Smooth muscle cell (in vitro differentiated cells): ENCODE measurements at regions not wholly inside any gene's neighbourhood (a gene's known extent, or its start where the extent isn't known, plus 50 kb on each side); places are given as distances from the start of the nearest gene placed in this dataset.

Source experiments
- DNase-seq: peaks from one replicate; lab custom pipeline; 2025; ENCODE audit not compliant: unreplicated experiment; lab: John Stamatoyannopoulos, UW
- H2AFZ ChIP-seq: fragments of 200-600 bp; sonication (generic); 2 replicates; pipeline ENCODE4 v1.6.0; 2016; ENCODE audit warnings: antibody characterized with exemption, low read depth, mild to moderate bottlenecking
- H3F3A ChIP-seq: fragments of 200-600 bp; sonication (generic); 2 replicates; pipeline ENCODE4 v1.6.0; 2017; ENCODE audit warnings: antibody characterized with exemption, low read depth
- H3K27ac ChIP-seq: fragments of 200-600 bp; sonication (generic); 2 replicates; pipeline ENCODE4 v1.5.1; 2016; ENCODE audit warnings: low read depth, mild to moderate bottlenecking
- H3K27me3 ChIP-seq: fragments of 200-600 bp; sonication (generic); 2 replicates; pipeline ENCODE4 v1.6.1; 2016; ENCODE audit warnings: low read depth, mild to moderate bottlenecking
- H3K36me3 ChIP-seq: fragments of 200-600 bp; sonication (generic); 2 replicates; pipeline ENCODE4 v1.5.1; 2016; ENCODE audit warnings: low read depth
- H3K4me1 ChIP-seq: fragments of 200-600 bp; sonication (generic); 2 replicates; pipeline ENCODE4 v1.5.1; 2016; ENCODE audit warnings: low read depth
- H3K4me2 ChIP-seq: fragments of 200-600 bp; sonication (generic); 2 replicates; pipeline ENCODE4 v1.6.0; 2016; ENCODE audit warnings: mild to moderate bottlenecking
- H3K4me3 ChIP-seq: fragments of 200-600 bp; sonication (generic); 2 replicates; pipeline ENCODE4 v1.5.1; 2016; ENCODE audit warnings: mild to moderate bottlenecking
- H3K79me2 ChIP-seq: fragments of 200-600 bp; sonication (generic); 2 replicates; pipeline ENCODE4 v1.6.0; 2016; ENCODE audit warnings: low read depth, mild to moderate bottlenecking
- H3K9ac ChIP-seq: fragments of 200-600 bp; sonication (generic); 2 replicates; pipeline ENCODE4 v1.6.0; 2016; ENCODE audit warnings: low read depth
- H3K9me3 ChIP-seq: fragments of 200-600 bp; sonication (generic); replicated peaks from 2 replicates; pipeline ENCODE4 v1.5.1; 2016; ENCODE audit warnings: low read depth
- H4K20me1 ChIP-seq: fragments of 200-600 bp; sonication (generic); 2 replicates; pipeline ENCODE4 v1.6.0; 2016; ENCODE audit warnings: low read depth
- CTCF ChIP-seq: fragments of 200-600 bp; sonication (generic); IDR thresholded peaks from 2 replicates; pipeline ENCODE4 v1.5.1; 2017; ENCODE audit warnings: borderline replicate concordance, mild to moderate bottlenecking, antibody characterized with exemption; ENCODE audit not compliant: insufficient read depth, poor library complexity, severe bottlenecking
- WGBS: methylation state at CpG from one replicate; pipeline ENCODE4 v1.1.7; 2016; ENCODE audit warnings: low lambda C conversion rate; 5-methylcytosine and 5-hydroxymethylcytosine counted together

GRCh38 chr20:39941245-39941644, 747.8 kb downstream of the MAFB start:
- Histone ChIP-seq H3K9ac (no peak overlapping the region), H2AFZ (no peak overlapping the region), H3K27me3 (no peaks in the 10 kb centered on the region), H3K4me1 (no peaks in the 10 kb centered on the region), H3K79me2 (no peaks in the 10 kb centered on the region), H3K36me3 (no peaks in the 10 kb centered on the region), H3K4me3 (no peak overlapping the region), H3K27ac (no peak overlapping the region), H4K20me1 (no peaks in the 10 kb centered on the region), H3K9me3 (no peaks in the 10 kb centered on the region), H3K4me2 (peak overlapping the region; percentile 27), H3F3A (no peaks in the 10 kb centered on the region)
- 31% methylated on average over 1 of the region's 1 CpG for WGBS
- no peak for DNase-seq
- no peak for TF ChIP-seq CTCF

- TF ChIP-seq CTCF = no peak
- Histone ChIP-seq H3K27ac (peak overlapping the region; percentile 17), H3K79me2 (no peaks in the 10 kb centered on the region), H4K20me1 (no peaks in the 10 kb centered on the region), H3K36me3 (no peaks in the 10 kb centered on the region), H3K27me3 (no peaks in the 10 kb centered on the region), H3F3A (no peaks in the 10 kb centered on the region), H3K9me3 (no peaks in the 10 kb centered on the region), H3K9ac (no peak overlapping the region), H3K4me3 (no peak overlapping the region), H3K4me1 (no peaks in the 10 kb centered on the region), H2AFZ (no peak overlapping the region), H3K4me2 (peak overlapping the region; percentile 28)
- WGBS = 30% methylated on average over 2 of the region's 2 CpGs
- no peak for DNase-seq
These were observed 749.7 kb downstream of the MAFB start for GRCh38 chr20:39939241-39939865.

GRCh38 chr20:39936401-39936800, 752.6 kb downstream of the MAFB start:
- Histone ChIP-seq H4K20me1 (no peaks in the 10 kb centered on the region), H3K4me1 (no peaks in the 10 kb centered on the region), H3K9me3 (no peaks in the 10 kb centered on the region), H3K27ac (no peak overlapping the region), H3K4me2 (no peak overlapping the region), H3K36me3 (no peaks in the 10 kb centered on the region), H3F3A (no peaks in the 10 kb centered on the region), H3K79me2 (no peaks in the 10 kb centered on the region), H2AFZ (no peak overlapping the region), H3K9ac (no peak overlapping the region), H3K27me3 (no peaks in the 10 kb centered on the region), H3K4me3 (no peak overlapping the region)
- 82% methylated on average over 5 of the region's 5 CpGs for WGBS
- DNase-seq = no peak
- no peak for TF ChIP-seq CTCF

GRCh38 chr20:39935901-39936300, 753.1 kb downstream of the MAFB start:
- H3K4me2 ChIP-seq = no peak overlapping the region

More at GRCh38 chr20:39935901-39936300, 753.1 kb downstream of the MAFB start:
- no peak for DNase-seq
- Histone ChIP-seq H3K27me3 (no peaks in the 10 kb centered on the region), H3K36me3 (no peaks in the 10 kb centered on the region), H3F3A (no peaks in the 10 kb centered on the region), H3K79me2 (no peaks in the 10 kb centered on the region), H3K4me3 (no peak overlapping the region), H3K9me3 (no peaks in the 10 kb centered on the region), H3K27ac (no peak overlapping the region), H3K4me1 (no peaks in the 10 kb centered on the region), H4K20me1 (no peaks in the 10 kb centered on the region), H3K9ac (no peak overlapping the region), H2AFZ (no peak overlapping the region)
- no peak for TF ChIP-seq CTCF
- 30% methylated on average over 4 of the region's 4 CpGs for WGBS
